Endothelial cell of umbilical vein (primary cell): ENCODE measurements at regions not wholly inside any gene's neighbourhood (a gene's known extent, or its start where the extent isn't known, plus 50 kb on each side); places are given as distances from the start of the nearest gene placed in this dataset.

ENCODE experiments used
- BruUV-seq: library from RNA; stranded (reverse); fragments of 400-500 nt; replicated peaks from 2 replicates; lab custom pipeline; 2021; lab: Mats Ljungman, UMichigan
- CTCF ChIA-PET: fragments of 300-600, 350-600 bp; sonication (Branson Sonifier 250); formaldehyde crosslinking; loops from one replicate; lab custom pipeline; 2021; ENCODE audit warnings: antibody characterized with exemption, inconsistent platforms; lab: Charles Lee
- POLR2A ChIA-PET: fragments of 300-600, 350-600 bp; sonication (Branson Sonifier 250); formaldehyde crosslinking; loops from one replicate; lab custom pipeline; 2021; ENCODE audit warnings: antibody characterized with exemption, inconsistent platforms; lab: Charles Lee
- DNase-seq: peaks from one replicate; pipeline ENCODE4 v3.0.0-alpha.2; 2011; ENCODE audit warnings: low read depth, low spot score
- FAIRE-seq: peaks from 2 replicates; lab custom pipeline; 2011; peaks lifted over from hg19 to GRCh38; lab: Jason Lieb, UNC
- H2AFZ ChIP-seq: 2 replicates; pipeline ENCODE4 v1.6.0; 2012; ENCODE audit warnings: low read depth, low read length, control low read depth, inconsistent platforms
- H3K27ac ChIP-seq: 2 replicates; pipeline ENCODE4 v1.5.1; 2011; ENCODE audit warnings: low read depth, mild to moderate bottlenecking, control low read depth, low read length, moderate library complexity; ENCODE audit not compliant: insufficient read depth
- H3K27me3 ChIP-seq, 2 experiments: 2 replicates each; pipeline versions ENCODE4 v1.6.0 to v1.6.1; 2011; ENCODE audit warnings: low read length in 2 of 2, mixed read lengths in 1 of 2; ENCODE audit not compliant: control insufficient read depth in 2 of 2, insufficient read depth in 2 of 2
- H3K36me3 ChIP-seq, 2 experiments: 2 replicates in 1 of 2; 3 replicates in 1 of 2; pipeline ENCODE4 v1.5.1; 2011; ENCODE audit warnings: low read length in 2 of 2, mild to moderate bottlenecking in 1 of 2, moderate library complexity in 1 of 2; ENCODE audit not compliant: control insufficient read depth in 2 of 2, insufficient read depth in 2 of 2; ENCODE audit errors: extremely low read depth in 1 of 2
- H3K4me1 ChIP-seq: 3 replicates; pipeline ENCODE4 v1.5.1; 2011; ENCODE audit warnings: mild to moderate bottlenecking, low read length; ENCODE audit not compliant: control insufficient read depth, insufficient read depth; ENCODE audit errors: extremely low read depth
- H3K4me2 ChIP-seq: 2 replicates; pipeline ENCODE4 v1.6.1; 2011; ENCODE audit warnings: low read length, control low read depth, mixed read lengths; ENCODE audit not compliant: insufficient read depth
- H3K4me3 ChIP-seq, 3 experiments: fragments of 200-600 bp in 1 of 3; sonication (generic), shearing (Covaris generic) in 1 of 3; replicated peaks in 1 of 3; 2 replicates each; pipeline ENCODE4 v1.5.1; 2011 to 2016; ENCODE audit warnings: control low read depth in 3 of 3, low read length in 3 of 3, mild to moderate bottlenecking in 2 of 3, inconsistent platforms in 1 of 3, low read depth in 1 of 3, moderate library complexity in 1 of 3; ENCODE audit not compliant: insufficient read depth in 1 of 3
- H3K79me2 ChIP-seq: 2 replicates; pipeline ENCODE4 v1.6.0; 2012; ENCODE audit warnings: low read length, inconsistent platforms; ENCODE audit not compliant: control insufficient read depth, insufficient read depth
- H3K9ac ChIP-seq: replicated peaks from 2 replicates; pipeline ENCODE3; 2011; ENCODE audit warnings: low read length, control low read depth; ENCODE audit not compliant: insufficient read depth; ENCODE audit errors: extremely low read depth
- H3K9me1 ChIP-seq: replicated peaks from 3 replicates; pipeline ENCODE4 v1.6.0; 2011; ENCODE audit warnings: mild to moderate bottlenecking, low read length; ENCODE audit not compliant: control insufficient read depth, insufficient read depth; ENCODE audit errors: extremely low read depth
- H3K9me3 ChIP-seq: replicated peaks from 2 replicates; pipeline ENCODE4 v1.5.1; 2012; ENCODE audit warnings: low read length, inconsistent platforms; ENCODE audit not compliant: control insufficient read depth, insufficient read depth
- H4K20me1 ChIP-seq: replicated peaks from 2 replicates; pipeline ENCODE3; 2011; ENCODE audit warnings: mild to moderate bottlenecking, low read length; ENCODE audit not compliant: control insufficient read depth, insufficient read depth; ENCODE audit errors: extremely low read depth
- EZH2 ChIP-seq: IDR thresholded peaks from 2 replicates; pipeline ENCODE4 v1.6.1; 2012; ENCODE audit warnings: borderline replicate concordance, low read depth, mild to moderate bottlenecking, moderate library complexity, low read length, inconsistent platforms; ENCODE audit not compliant: severe bottlenecking
- FOS ChIP-seq: IDR thresholded peaks from 2 replicates; pipeline ENCODE4 v1.6.1; 2011; ENCODE audit warnings: mild to moderate bottlenecking, low read length, moderate library complexity, borderline replicate concordance; ENCODE audit not compliant: insufficient read depth
- GATA2 ChIP-seq: IDR thresholded peaks from 2 replicates; pipeline ENCODE4 v1.7.0; 2011; ENCODE audit warnings: low read depth, mild to moderate bottlenecking, moderate library complexity, mixed read lengths, low read length; ENCODE audit not compliant: insufficient read length, insufficient read depth
- JUN ChIP-seq: IDR thresholded peaks from 2 replicates; pipeline ENCODE4 v1.6.1; 2011; ENCODE audit warnings: borderline replicate concordance, low read depth; ENCODE audit not compliant: insufficient read length, insufficient read depth
- MYC ChIP-seq: IDR thresholded peaks from one replicate; pipeline ENCODE4 v1.6.1; 2011; ENCODE audit warnings: mild to moderate bottlenecking, low read depth, low read length
- POLR2A ChIP-seq: IDR thresholded peaks from 2 replicates; pipeline ENCODE4 v1.6.1; 2012; ENCODE audit warnings: low read depth, mild to moderate bottlenecking, control low read depth, low read length
- POLR2AphosphoS5 ChIP-seq: IDR thresholded peaks from 2 replicates; pipeline ENCODE4 v1.6.1; 2012; ENCODE audit warnings: low read depth, mild to moderate bottlenecking, control low read depth, low read length, moderate library complexity; ENCODE audit not compliant: insufficient read depth
- dilution Hi-C: fragments of 300-500 bp; cut with MboI; formaldehyde crosslinking; loops from one replicate; pipeline ENCODE4 v1.15.0; 2019; ENCODE audit warnings: low sequenced_read_pairs; ENCODE audit not compliant: extremely low pct_ligation_motif_present
- intact Hi-C: fragments of 100-400 bp; cut with micrococcal nuclease; formaldehyde crosslinking; loops from one replicate; pipeline ENCODE4 v1.10.0; 2022
- TF ChIP-seq, protein P1 (sequence below): IDR thresholded peaks from 2 replicates; pipeline ENCODE4 v1.6.1; 2011; ENCODE audit not compliant: insufficient read depth, insufficient read length
- TF ChIP-seq, protein P2 (sequence below), 2 donors: IDR thresholded peaks; 1 replicate in 1 of 2; 2 replicates in 1 of 2; pipeline ENCODE4 v1.5.1; 2011; ENCODE audit warnings: low read length in 2 of 2, mild to moderate bottlenecking in 2 of 2, moderate library complexity in 2 of 2, control low read depth in 1 of 2, inconsistent platforms in 1 of 2, low read depth in 1 of 2; ENCODE audit not compliant: insufficient read depth in 1 of 2; ENCODE audit errors: extremely low read depth in 1 of 2

DNA sequence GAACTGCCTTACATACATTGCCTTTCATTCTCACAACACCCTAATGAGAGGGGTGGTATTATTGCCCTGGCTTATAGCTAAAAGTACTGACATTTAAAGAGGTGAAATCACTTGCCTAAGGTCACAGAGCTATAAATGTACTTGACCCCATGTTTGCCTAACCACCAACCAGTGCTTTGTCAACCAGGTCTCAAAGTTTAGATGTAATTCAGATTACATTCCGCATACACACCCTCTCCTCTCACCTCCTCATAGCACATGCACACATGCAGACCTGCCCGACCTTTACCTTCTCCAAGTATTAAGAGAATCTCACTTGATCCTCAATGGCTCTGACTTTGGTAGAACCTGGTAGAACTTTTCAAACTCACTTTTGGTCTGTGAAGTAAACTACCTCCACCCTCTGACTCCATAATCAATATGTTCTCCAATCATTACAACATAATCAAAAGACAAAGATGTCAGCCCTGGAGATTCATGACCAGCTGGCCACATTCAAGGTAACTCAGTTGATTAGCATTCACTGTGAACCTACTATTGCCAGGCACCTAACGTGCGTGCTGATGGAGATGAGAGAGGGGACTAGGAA, 63.2 kb upstream of the HES1 start:
- H3K27ac ChIP-seq, result no peak overlapping the region
- intact Hi-C loops, result no loop called here
- dilution Hi-C loops, result no loop called here
- ChIA-PET CTCF (interaction anchor here (0.5 to 2.1 kb wide), 3 partner anchors 9 to 243 kb away, joined by 3 to 10 read pairs (median 4); no protein-coding TSS in a partner anchor), POLR2A (no interaction called here)
- FAIRE-seq (no peak), DNase-seq (no peak)
- H2AFZ ChIP-seq, result no peak overlapping the region
- no peaks in the 10 kb centered on the region for H3K79me2 ChIP-seq
- H3K9me1 ChIP-seq, result no peaks in the 10 kb centered on the region
- H3K9me3 ChIP-seq, result no peaks in the 10 kb centered on the region
- H3K36me3 ChIP-seq, result no peaks in the 10 kb centered on the region
- TF ChIP-seq, protein P1, sequence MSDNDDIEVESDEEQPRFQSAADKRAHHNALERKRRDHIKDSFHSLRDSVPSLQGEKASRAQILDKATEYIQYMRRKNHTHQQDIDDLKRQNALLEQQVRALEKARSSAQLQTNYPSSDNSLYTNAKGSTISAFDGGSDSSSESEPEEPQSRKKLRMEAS, result no peak
- TF ChIP-seq, protein P2, sequence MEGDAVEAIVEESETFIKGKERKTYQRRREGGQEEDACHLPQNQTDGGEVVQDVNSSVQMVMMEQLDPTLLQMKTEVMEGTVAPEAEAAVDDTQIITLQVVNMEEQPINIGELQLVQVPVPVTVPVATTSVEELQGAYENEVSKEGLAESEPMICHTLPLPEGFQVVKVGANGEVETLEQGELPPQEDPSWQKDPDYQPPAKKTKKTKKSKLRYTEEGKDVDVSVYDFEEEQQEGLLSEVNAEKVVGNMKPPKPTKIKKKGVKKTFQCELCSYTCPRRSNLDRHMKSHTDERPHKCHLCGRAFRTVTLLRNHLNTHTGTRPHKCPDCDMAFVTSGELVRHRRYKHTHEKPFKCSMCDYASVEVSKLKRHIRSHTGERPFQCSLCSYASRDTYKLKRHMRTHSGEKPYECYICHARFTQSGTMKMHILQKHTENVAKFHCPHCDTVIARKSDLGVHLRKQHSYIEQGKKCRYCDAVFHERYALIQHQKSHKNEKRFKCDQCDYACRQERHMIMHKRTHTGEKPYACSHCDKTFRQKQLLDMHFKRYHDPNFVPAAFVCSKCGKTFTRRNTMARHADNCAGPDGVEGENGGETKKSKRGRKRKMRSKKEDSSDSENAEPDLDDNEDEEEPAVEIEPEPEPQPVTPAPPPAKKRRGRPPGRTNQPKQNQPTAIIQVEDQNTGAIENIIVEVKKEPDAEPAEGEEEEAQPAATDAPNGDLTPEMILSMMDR (IDR thresholded peaks at IDR 0.05; ENCODE audit: extremely low read depth in 1 of 2, insufficient read depth in 1 of 2, low read depth in 1 of 2, low read length in 2 of 2), result no peak
- TF ChIP-seq EZH2, result no peak
- TF ChIP-seq POLR2A, result no peak
- no peak for TF ChIP-seq MYC
- no peak for TF ChIP-seq JUN
- TF ChIP-seq FOS, result no peak
- no peak for TF ChIP-seq GATA2
- no peak for TF ChIP-seq POLR2AphosphoS5
- H3K4me3 ChIP-seq, result no peak overlapping the region
- no peak overlapping the region for H3K9ac ChIP-seq
- no peak overlapping the region for H3K4me2 ChIP-seq
- H3K27me3 ChIP-seq, result no peaks in the 10 kb centered on the region
- BruUV-seq, result no TSS peak
- H4K20me1 ChIP-seq, result no peaks in the 10 kb centered on the region
- H3K4me1 ChIP-seq, result peaks cover 15% of the 10 kb centered on the region
